Testis (tissue), 2 donors: ENCODE measurements at regions not wholly inside any gene's neighbourhood (a gene's known extent, or its start where the extent isn't known, plus 50 kb on each side); places are given as distances from the start of the nearest gene placed in this dataset.

Experiments
- DNase-seq: peaks from one replicate; pipeline ENCODE4 v3.0.0-alpha.2; 2019
- H3K27ac ChIP-seq, 2 donors: fragments of 200-600 bp; sonication (generic); one replicate each; pipeline ENCODE4 v1.5.1; 2019
- H3K27me3 ChIP-seq: fragments of 200-600 bp; sonication (generic); one replicate; pipeline ENCODE4 v1.5.1; 2019
- H3K36me3 ChIP-seq: fragments of 200-600 bp; sonication (generic); one replicate; pipeline ENCODE4 v1.5.1; 2017; ENCODE audit warnings: low read depth; ENCODE audit errors: missing control alignments
- H3K4me1 ChIP-seq: fragments of 200-600 bp; sonication (generic); one replicate; pipeline ENCODE4 v1.5.1; 2019
- H3K4me3 ChIP-seq, 2 donors: fragments of 200-600 bp; sonication (generic); one replicate each; pipeline ENCODE4 v1.5.1; 2017 to 2019
- H3K9me3 ChIP-seq: fragments of 200-600 bp; sonication (generic); one replicate; pipeline ENCODE4 v1.5.1; 2017
- POLR2A ChIP-seq: fragments of 450-650 bp; IDR thresholded peaks from one replicate; pipeline ENCODE4 v1.6.1; 2017; ENCODE audit warnings: antibody characterized with exemption, mild to moderate bottlenecking, moderate library complexity
- WGBS, 2 donors: methylation state at CpG; one replicate each; pipeline ENCODE4 v1.1.5; 2018; 5-methylcytosine and 5-hydroxymethylcytosine counted together
- intact Hi-C: fragments of 100-400 bp; cut with DNase I; formaldehyde crosslinking; loops from one replicate; pipeline ENCODE4 v1.15.1; 2023; ENCODE audit warnings: low total_unique reads
- TF ChIP-seq, protein P1 (sequence below), 3 experiments: fragments of 450-650 bp in 2 of 3; fragments of 200-600 bp in 1 of 3; sonication (generic) in 1 of 3; IDR thresholded peaks; one replicate each; pipeline ENCODE4 v1.5.1; 2016 to 2019; ENCODE audit warnings: antibody characterized with exemption in 3 of 3, mild to moderate bottlenecking in 2 of 3, moderate library complexity in 1 of 3

DNA sequence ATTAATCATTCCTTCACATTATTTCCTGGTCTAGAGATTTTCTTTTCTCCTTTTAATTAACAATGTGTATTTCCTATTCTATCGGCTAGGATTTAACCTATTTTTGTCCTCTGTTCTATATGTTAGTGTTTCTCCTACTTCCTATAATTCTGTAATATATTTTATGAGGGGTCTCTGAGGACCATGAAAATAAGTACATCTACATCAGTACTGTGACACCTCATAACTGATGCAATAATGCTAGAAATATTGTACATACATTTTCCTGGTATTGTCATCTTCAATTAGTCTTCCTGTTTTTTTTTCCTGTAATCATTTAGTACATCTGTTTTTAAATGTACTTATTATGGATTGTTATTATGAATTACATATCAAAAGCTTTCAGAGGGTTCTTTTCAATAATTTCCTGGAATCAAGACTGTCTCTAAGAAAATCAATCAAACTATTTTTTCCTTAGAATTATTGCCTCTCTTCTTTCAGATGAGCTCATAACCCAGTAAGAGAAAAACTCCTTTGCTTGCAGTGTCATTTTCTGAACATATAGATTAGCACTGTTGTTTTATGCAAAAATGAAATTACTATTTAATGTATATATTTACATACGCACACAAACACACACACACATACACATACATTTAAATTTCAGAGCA lies 1004.3 kb downstream of the SLITRK5 start:
- H3K4me3 ChIP-seq: no peak overlapping the region
- no peaks in the 10 kb centered on the region for H3K4me1 ChIP-seq
- no peak overlapping the region for H3K27ac ChIP-seq
- TF ChIP-seq POLR2A: no peak
- TF ChIP-seq, protein P1, sequence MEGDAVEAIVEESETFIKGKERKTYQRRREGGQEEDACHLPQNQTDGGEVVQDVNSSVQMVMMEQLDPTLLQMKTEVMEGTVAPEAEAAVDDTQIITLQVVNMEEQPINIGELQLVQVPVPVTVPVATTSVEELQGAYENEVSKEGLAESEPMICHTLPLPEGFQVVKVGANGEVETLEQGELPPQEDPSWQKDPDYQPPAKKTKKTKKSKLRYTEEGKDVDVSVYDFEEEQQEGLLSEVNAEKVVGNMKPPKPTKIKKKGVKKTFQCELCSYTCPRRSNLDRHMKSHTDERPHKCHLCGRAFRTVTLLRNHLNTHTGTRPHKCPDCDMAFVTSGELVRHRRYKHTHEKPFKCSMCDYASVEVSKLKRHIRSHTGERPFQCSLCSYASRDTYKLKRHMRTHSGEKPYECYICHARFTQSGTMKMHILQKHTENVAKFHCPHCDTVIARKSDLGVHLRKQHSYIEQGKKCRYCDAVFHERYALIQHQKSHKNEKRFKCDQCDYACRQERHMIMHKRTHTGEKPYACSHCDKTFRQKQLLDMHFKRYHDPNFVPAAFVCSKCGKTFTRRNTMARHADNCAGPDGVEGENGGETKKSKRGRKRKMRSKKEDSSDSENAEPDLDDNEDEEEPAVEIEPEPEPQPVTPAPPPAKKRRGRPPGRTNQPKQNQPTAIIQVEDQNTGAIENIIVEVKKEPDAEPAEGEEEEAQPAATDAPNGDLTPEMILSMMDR (IDR thresholded peaks at IDR 0.05): no peak
- intact Hi-C loops: no loop called here
- H3K27me3 ChIP-seq: no peaks in the 10 kb centered on the region
- no peaks in the 10 kb centered on the region for H3K36me3 ChIP-seq
- H3K9me3 ChIP-seq: no peaks in the 10 kb centered on the region
- DNase-seq: no peak
- 78 to 91% methylated on average over 2 of the region's 2 CpGs for WGBS, 2 donors

DNA sequence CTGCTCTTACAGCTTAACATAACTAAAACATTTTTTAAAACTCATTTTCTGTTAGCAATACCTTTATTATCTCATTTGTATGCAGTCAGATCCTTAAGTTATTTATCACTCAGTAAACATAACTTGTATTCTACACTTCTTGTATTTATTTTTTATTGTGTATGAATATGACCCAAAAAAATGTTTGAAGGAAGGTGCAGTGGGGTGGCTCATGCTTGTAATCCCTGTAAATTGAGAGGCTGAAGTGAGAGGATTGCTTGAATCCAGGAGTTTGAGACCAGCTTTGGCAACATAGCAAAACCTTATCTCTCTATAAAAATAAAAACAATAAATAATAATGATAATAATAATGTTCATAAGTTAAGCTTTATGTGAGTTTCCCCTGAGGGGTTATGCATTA lies 1004.8 kb downstream of the SLITRK5 start:
- no peak for DNase-seq
- Histone ChIP-seq H3K9me3 (no peaks in the 10 kb centered on the region), H3K36me3 (no peaks in the 10 kb centered on the region), H3K27ac (no peak overlapping the region), H3K4me1 (no peaks in the 10 kb centered on the region), H3K27me3 (no peaks in the 10 kb centered on the region), H3K4me3 (no peak overlapping the region)
- intact Hi-C loops: no loop called here
- TF ChIP-seq, protein P1 (IDR thresholded peaks at IDR 0.05): no peak
- TF ChIP-seq POLR2A: no peak

DNA sequence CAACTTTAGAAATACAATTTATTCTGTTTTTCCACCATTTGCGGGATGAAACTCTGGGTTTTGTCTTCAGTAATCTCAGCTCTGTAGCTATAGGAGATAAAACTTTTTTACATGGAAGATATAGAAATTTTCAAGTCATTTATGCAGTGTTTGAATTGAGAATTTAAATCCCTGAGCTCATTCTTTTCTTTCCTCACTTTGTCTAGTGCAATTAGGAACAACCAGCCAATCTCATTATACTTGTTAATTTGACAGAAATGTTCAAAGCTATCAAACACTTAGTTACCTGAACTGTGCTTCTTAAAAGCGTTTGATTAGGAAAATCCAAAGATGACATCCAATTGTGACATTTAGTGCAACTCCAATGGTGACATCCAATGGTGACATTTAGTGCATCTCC lies 1014.3 kb downstream of the SLITRK5 start:
- no peaks in the 10 kb centered on the region for H3K9me3 ChIP-seq
- H3K4me3 ChIP-seq: no peak overlapping the region
- no peaks in the 10 kb centered on the region for H3K4me1 ChIP-seq
- 90 to 91% methylated on average over 2 of the region's 2 CpGs for WGBS, 2 donors
- no peak for DNase-seq
- no peak for TF ChIP-seq POLR2A
- TF ChIP-seq, protein P1 (IDR thresholded peaks at IDR 0.05): no peak
- intact Hi-C loops: no loop called here
- H3K27me3 ChIP-seq: no peaks in the 10 kb centered on the region
- H3K36me3 ChIP-seq: no peaks in the 10 kb centered on the region
- no peak overlapping the region for H3K27ac ChIP-seq

GRCh38 chr13:88701551-88701950 lies 1030.4 kb downstream of the SLITRK5 start:
- H3K27ac ChIP-seq: no peak overlapping the region
- no peaks in the 10 kb centered on the region for H3K27me3 ChIP-seq
- no peaks in the 10 kb centered on the region for H3K9me3 ChIP-seq
- no peaks in the 10 kb centered on the region for H3K4me1 ChIP-seq
- H3K4me3 ChIP-seq: no peak overlapping the region
- no peaks in the 10 kb centered on the region for H3K36me3 ChIP-seq
- no peak for TF ChIP-seq POLR2A
- TF ChIP-seq, protein P1 (IDR thresholded peaks at IDR 0.05): no peak
- DNase-seq: no peak
- intact Hi-C loops: no loop called here

GRCh38 chr13:88704600-88705275 lies 1033.6 kb downstream of the SLITRK5 start:
- no peak for DNase-seq
- WGBS, 2 donors: 18 to 26% methylated on average over 7 of the region's 7 CpGs
- H3K27ac ChIP-seq: no peak overlapping the region
- TF ChIP-seq, protein P1 (IDR thresholded peaks at IDR 0.05): no peak
- TF ChIP-seq POLR2A: no peak
- H3K4me3 ChIP-seq: peak overlapping the region; percentile 17 to 26
- no peaks in the 10 kb centered on the region for H3K36me3 ChIP-seq
- H3K27me3 ChIP-seq: no peaks in the 10 kb centered on the region
- intact Hi-C loops: no loop called here
- no peaks in the 10 kb centered on the region for H3K9me3 ChIP-seq
- H3K4me1 ChIP-seq: no peaks in the 10 kb centered on the region
